Keratinocyte (primary cell): ENCODE measurements at regions not wholly inside any gene's neighbourhood (a gene's known extent, or its start where the extent isn't known, plus 50 kb on each side); places are given as distances from the start of the nearest gene placed in this dataset.

Experiments
- CTCF ChIP-seq, 3 experiments: IDR thresholded peaks in 1 of 3; conservative IDR thresholded peaks in 1 of 3; optimal IDR thresholded peaks in 1 of 3; 2 replicates in 2 of 3; 3 replicates in 1 of 3; pipeline versions ENCODE3 to v1.5.1; 2011; ENCODE audit warnings: low read length in 3 of 3, mild to moderate bottlenecking in 3 of 3, moderate library complexity in 2 of 3, control low read depth in 1 of 3, inconsistent platforms in 1 of 3; ENCODE audit not compliant: insufficient read depth in 2 of 3; ENCODE audit errors: extremely low read depth in 1 of 3
- EZH2 ChIP-seq: IDR thresholded peaks from one replicate; pipeline ENCODE4 v1.6.1; 2012; ENCODE audit warnings: inconsistent platforms, mild to moderate bottlenecking, low read length, moderate library complexity

- TF ChIP-seq CTCF (optimal IDR thresholded peaks at IDR 0.05 in 1 of 3, IDR thresholded peaks at IDR 0.05 in 1 of 3, conservative IDR thresholded peaks at IDR 0.05 in 1 of 3; ENCODE audit: extremely low read depth in 1 of 3, insufficient read depth in 2 of 3, low read length in 3 of 3), result peak in 1 of 3 experiments; percentile 1
- TF ChIP-seq EZH2, result no peak
Observed at GRCh38 chr5:28779161-28779754, 1740.9 kb upstream of the CDH9 start.
